DLD1 (cell line): ENCODE measurements at regions not wholly inside any gene's neighbourhood (a gene's known extent, or its start where the extent isn't known, plus 50 kb on each side); places are given as distances from the start of the nearest gene placed in this dataset.
"Not testable (repeated sequence)": the region's sequence is repeated elsewhere in the genome, so short reads cannot be mapped to it uniquely, and the experiment has no call there.

Experiments used
- in situ Hi-C: cut with HindIII; loops from 2 replicates; pipeline ENCODE4 v1.10.0; 2017; ENCODE audit warnings: low sequenced_read_pairs

DNA sequence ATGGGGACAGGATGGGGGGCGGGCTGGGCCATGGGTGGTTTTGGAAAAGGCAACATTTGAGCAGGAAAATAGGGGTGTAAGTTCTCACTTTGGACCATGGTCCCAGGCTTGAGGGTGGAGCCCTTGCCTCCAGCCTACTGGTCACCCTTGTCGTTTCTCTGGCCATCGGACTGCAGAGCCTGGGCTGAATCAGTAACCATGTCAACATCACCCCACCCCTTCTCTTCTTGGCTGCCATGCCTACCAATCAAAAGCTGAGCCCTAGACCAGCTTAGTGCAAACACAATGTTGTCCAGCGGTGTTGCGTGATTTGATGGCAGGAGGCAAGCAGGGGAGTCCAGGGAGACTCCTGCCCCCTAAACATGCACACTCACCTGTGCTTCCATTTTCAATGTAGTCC is 231.0 kb upstream of the KAZN start:
- in situ Hi-C loops: no loop called here

DNA sequence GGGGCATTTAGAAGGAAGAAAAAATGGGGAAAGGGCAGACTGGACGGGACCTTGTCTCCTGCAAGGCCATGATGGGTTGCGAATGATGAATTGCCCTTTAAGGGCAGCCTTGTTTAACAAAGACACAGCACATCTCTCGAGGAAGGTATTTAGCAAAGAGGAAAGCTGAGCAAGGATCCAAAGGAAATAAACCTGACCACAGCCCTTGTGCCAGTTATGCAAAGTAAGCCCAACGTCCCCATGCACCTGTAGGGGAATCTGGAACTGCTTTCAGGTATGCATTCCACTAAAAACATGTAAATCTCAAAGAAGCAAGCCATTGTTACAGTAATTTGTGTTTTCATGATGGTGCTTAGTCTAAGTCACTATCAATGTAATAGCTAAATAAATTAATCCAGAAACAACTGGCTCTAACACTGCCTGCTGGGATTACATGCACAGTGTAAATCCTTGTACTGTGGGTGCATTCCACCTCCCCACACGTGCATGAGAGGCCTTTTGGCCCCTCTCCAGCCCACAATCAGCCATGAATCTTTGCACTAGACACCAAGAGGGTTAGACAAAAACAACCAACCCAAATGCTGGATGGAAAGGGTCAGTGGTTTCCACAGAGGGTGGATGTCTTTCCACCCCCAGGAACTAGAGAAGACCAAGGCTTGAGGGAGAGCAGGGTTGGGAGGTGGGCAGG is 228.8 kb upstream of the KAZN start:
- in situ Hi-C loops: no loop called here

DNA sequence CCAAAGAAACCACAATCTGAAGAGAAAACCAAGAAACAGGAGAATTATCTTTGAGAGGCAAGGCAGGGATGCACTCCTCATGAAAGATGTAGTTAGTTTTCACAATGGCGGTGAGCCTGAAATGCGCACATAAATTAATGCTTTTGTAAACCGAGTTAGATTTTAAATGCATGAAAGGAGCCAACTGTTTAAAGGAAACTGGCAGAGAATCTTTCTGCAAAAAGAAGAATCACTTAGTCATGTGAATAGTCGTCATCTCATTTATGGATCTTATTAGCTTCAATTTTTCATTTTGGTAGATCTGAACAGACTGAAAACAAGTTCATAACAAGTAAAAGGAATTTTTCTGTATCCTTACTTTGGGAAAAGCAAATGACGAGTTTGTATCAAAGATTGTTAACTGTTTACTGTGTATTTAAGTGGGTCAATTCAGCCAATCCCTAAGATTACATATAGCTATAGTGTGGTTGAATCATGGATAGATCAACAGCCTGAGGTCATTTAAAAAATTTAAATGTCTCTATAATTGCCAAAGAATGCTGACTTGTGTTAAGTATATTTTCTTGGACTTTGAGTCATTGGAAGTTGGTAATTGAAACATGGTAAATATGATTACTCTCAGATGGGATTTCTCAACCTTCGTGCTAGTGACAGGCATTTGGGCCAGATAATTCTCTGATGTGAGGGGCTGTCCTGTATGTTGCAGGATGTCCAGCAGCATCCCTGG is 226.6 kb upstream of the KAZN start:
- in situ Hi-C loops: no loop called here

DNA sequence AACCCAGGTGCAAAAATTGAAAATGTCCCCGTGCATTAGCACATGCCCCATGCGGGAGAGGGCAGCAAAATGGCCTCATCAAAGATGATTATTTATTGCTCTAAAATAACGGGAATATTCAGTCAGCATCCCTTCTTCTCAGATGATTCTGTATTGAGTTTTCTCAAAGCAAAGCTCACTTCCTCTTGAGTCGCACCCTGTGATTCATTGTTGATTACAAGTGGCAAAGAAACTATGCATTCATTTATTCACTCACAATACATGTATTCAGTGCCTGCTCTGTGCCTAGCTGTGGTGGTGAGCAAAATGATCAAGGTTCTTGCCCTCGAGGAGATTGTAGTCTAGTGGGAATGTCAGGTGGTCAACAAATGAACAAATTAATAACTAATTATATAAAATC is 226.0 kb upstream of the KAZN start:
- in situ Hi-C loops: no loop called here

DNA sequence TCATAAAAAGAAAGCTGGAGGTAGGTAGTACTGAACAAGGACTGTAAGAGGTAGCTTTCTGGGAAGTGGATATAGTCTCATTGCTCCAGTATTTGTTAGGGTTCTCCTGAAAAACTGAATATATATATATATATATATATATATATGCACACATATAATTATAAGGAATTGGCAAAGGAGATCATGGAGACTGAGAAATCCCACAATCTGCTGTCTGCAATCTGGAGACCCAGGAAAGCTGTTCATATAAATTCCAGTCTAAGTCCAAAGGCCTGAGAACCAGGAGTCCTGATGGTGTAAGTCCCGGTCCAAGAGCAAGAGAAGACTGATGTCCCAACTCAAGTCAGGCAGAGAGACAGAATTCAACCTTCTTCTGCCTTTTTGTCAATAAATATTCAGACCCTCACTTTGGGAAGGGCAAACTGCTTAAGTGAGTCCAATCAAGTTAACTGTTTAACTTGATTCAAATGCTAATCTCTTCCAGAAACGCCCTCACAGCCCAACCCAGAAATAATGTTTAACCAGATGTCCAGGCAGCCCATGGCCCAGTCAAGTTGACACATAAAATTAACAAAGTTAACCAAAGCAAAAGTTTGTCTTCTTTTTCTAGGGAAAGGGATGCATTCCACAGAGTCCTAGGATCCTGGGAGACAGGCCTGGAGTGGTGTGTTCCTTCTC is 225.3 kb upstream of the KAZN start:
- in situ Hi-C loops: no loop called here

DNA sequence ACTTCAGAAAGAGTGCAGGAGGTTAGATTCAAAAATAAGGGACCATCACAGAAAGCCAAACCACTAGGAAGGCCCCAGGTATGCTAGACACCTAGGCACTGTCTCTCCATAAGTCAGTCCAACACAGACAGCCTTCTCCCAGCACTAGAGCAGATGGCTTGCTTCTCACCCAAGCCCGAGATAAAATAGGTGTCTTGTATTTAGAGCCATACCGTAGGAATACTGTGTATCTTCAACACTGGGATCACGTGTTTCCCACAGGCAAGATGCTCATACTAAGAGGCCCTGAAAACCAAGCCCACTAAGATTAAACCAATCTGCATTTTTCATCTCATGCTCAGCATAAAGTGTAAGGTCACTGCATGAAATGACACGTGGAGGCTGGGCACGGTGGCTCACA is 223.3 kb upstream of the KAZN start:
- in situ Hi-C loops: no loop called here

DNA sequence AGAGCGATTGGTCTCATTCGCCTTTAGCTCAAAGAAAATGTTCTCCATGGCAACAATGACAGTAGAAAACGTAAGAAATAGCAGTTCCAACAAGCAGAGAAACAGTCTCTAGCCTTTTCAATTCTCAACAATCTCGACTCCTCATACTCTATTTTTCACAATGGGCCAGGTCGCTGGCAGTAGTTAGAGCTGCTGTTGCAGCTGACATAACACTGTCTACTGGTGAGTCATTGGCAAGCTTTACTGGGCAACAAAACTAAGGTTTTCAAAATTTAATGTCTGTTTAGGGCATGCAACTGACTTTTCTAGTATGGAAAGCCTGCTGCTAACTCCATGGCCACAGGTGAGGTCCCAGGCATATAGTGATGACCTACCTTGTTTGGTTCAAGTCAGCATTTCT is 221.1 kb upstream of the KAZN start:
- in situ Hi-C loops: no loop called here

DNA sequence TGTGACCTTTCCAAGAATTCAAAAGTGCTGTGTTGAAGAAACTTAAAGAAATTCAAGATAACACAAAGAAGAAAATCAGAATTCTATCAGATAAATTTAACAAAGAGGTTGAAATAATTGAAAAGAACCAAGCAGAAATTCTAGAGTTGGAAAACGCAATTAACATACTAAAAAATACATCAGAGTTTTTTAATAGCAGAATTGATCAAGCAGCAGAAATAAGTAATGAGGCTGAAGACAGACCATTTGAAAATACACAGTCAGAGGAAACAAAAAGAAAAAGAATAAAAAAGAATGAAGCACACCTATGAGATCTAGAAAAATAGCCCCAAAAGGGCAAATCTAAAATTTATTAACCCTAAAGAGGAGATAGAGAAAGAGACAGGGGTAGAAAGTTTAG is 218.1 kb upstream of the KAZN start:
- in situ Hi-C loops: no loop called here

DNA sequence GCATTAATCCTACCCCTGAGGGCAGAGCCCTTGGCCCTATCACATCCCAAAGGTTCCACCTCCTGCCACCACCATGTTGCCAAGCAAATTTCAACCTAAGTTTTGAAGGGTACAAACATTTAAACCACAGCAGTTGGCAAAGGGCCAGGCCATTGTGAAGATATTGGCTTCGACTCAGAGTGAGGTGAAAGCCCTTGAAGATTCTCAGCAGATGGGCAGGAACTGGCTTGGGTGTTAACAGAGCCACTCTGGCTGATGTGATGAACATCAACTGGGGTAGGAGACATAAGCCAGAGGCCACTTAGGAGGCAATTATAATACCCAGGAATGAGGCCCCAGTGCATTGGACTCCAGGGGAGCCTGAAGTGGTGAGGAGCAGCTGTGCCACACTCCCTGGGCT is 207.7 kb upstream of the KAZN start:
- in situ Hi-C loops: no loop called here

DNA sequence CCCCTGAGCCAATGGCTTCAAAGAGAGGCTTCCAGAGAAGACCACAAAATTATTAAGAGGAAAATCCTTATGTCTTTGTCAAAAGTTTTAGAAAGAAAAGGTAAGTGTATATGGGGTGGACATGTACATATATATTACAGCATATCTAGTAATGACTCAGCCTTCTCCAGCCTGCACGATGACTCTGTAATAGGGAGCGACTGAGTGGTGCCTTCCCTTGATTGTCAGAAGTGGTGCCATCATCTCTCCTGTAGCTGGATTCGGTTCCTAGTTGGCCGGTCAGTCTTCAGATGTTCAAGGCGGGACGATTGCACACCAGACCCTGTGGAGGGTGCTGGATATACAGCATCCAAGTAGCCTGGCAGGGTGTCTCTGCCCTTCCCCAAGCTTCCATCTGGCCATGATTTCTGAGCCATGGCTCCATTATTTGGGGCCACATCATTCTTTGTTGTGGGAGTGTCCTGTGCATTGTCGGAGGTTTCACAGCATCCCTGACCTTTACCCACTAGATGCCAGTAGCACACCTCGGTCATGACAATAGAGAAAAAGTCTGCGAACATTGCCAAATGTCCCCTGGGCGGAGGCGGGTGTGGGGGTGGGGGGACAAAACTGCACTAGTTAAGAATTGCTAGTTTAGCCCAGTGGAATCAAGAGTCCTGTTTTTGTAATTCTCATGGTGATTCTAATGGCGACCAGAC is 206.2 kb upstream of the KAZN start:
- in situ Hi-C loops: no loop called here

DNA sequence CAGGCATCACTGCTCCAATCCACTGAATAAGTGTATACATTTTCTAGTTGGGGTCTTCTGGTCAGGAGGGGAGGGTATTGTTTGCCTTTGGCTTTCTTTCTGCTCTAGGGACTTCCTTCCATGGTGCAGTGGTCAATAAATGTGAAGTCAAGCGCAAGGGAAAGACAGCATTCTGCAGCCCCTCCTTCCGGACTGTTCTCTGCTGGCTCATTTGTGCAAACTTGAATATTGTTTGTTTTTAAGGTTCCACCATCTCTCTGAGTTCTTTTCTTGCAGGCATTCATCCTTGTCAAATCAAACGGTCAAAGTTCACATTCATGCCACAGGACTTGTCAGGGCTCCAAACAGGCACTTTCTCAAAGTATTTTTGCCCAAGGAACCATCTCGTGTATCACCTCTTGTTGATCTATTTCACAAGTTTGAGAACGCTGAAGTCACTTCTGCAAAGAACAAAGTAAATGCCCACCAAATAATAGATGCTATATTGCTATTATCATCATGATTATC is 205.6 kb upstream of the KAZN start:
- in situ Hi-C loops: no loop called here

DNA sequence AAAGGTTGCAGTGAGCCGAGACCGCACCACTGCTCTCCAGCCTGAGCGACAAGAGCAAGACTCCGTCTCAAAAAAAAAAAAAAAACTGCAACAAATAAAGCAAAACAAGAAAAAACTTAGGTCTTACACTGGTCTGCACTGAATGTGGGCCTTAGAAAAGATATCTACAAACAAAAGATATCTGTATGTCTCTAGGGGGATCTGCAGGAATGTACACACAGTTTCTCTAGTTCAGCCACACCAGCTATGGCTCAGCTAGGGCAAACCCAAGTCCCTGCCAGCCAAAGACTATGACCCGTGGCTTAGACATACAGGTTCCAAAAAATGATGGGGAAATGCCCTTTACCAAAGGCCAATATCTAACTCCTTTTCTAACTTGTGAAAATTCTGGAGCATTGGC is 202.4 kb upstream of the KAZN start:
- in situ Hi-C loops: no loop called here

DNA sequence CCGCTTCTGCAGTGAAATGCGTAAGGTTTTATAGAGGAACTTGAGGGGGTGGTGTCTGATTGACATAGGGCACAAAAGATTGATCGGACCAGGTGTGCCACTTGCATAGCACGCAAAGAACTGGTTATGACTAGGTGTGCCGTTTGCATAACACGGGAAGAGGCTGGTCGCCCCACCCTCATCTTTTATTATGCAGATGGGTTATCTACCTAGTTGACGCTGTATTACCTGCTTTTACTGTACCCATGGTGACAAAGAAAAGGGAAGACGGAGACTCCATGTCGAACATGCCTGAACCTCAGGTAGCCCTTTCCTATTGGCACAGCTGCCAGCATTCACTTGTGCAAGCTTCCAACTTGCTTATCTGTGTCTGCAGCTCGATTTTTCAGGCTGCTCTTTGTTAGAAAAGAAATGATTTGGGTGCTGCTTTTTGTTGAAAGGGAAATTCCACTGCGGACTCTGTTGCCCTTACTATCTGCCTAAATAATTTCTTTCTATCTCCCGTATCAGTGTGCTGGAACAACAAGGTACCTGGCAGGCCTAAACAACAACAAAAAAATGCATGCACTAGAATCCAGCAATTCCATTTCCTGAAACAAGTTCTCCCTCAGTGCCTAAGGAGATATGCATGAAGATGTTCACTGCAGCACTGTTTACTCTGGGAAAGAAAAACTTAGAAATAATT is 194.4 kb upstream of the KAZN start:
- in situ Hi-C loops: no loop called here

DNA sequence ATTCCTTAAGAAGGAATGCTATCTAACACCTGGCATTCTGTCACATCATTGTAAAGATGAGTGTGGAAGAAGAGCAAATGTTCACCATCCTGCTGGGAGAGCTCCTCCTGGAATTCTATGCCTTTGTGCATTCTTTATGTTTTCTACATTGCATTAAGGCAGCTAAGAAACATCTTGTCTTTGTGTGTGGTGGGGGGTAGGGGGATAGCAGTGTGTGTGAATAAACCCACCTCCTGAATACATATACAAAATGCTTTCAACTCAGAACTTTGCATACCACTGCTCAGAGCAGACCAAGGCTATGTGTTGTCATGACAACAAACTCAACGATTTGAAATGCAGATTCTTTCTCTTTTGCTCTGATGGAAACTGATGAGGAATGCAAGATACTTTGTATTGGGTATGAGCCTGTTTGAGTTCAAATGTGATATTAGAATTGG is 193.6 kb upstream of the KAZN start:
- in situ Hi-C loops: no loop called here

DNA sequence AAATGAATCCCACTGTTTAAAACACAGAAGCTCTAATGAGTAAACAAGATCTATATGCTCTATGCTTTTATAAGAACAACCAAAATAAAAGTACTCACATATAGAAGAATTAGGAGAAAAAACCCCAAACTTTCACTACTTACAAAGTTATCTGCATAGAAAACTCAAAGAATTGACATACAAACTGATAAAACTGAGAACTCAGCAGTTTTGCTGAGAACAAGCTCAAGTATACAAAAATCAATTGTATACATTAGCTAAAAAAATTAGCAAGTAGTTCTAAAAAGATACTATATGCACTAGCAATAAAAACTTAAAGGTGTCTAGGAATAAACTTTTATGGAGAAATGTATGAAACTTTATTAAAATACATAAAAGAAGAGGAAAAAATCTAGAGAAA is 186.2 kb upstream of the KAZN start:
- in situ Hi-C loops: no loop called here

DNA sequence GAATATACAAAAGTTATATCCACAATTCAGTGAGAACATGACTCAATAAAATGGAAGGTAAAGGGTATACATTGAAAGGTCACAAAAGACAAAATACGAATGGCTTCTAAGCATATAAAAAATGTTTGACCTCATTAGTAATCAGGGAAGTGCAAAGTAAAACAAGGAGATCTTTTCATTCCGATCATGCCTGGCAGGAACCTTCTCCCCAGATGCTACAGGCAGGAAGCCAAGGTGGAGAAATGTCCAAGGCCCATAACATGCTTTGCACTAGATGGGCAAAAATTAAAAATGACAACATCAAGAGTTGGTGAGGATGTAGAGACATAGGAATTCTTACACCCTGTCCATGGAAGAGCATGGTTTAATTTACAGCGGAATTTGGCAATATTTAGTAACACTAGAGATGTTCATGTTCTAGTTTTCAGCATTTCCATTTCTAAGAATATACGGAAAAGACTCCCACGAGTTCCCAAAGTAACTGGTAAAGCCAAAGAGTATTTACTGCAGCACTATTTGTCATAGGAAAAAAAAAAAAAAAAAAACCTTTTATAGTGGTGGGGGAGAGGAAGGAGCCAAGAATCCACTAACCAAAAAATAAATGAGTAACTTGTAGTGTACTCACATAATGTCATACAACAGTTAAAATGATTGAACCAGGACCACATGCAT is 184.5 kb upstream of the KAZN start:
- in situ Hi-C loops: no loop called here

DNA sequence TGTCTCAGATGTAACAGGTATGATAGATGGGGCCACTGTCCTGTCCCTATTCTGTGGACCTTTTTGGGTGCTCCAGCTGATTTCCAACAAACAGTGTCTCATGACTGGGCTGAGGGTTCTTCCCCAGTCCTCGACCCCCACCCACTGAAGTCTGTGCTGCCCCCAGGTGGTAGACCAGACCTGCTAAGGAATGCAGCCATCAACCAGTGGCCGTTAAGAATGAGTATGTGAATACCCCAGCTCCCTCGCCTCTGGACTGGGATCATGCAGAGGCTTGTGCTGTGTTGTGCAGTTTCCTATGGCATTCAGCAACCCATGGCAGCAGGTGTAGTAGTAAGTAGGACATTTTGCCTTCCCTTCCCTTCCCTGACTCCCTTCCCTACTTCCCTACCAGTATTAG is 183.1 kb upstream of the KAZN start:
- in situ Hi-C loops: no loop called here

DNA sequence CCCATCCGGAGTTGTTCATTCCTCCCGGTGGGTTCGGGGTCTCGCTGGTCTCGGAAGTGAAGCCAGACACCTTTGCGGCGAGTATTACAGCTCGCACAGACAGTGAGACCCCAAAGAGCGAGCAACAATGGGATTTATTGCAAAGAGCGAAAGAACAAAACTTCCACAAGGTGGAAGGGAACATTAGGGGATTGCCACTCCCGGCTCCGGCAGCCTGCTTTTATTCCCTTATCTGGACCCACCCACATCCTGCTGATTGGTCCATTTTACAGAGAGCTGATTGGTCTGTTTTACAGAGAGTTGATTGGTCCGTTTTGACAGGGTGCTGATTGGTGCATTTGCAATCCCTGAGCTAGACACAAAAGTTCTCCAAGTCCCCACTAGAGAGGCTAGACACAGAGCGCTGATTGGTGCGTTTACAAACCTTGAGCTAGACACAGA is 178.7 kb upstream of the KAZN start:
- in situ Hi-C loops: not testable (repeated sequence)

DNA sequence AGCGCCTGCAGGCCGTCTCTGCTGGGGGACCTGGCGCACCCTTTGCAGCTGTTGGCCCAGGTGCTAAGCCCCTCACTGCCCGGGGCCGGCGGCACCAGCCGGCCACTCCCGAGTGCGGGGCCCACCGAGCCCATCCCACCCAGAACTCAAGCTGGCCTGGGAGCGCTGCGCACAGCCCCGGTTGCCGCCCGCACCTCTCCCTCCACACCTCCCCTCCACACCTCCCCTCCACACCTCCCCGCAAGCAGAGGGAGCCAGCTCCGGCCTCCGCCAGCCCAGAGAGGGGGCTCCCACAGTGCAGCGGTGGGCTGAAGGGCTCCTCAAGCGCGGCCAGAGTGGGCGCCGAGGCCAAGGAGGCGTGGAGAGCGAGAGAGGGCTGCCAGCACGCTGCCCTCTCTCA is 177.8 kb upstream of the KAZN start:
- in situ Hi-C loops: no loop called here

DNA sequence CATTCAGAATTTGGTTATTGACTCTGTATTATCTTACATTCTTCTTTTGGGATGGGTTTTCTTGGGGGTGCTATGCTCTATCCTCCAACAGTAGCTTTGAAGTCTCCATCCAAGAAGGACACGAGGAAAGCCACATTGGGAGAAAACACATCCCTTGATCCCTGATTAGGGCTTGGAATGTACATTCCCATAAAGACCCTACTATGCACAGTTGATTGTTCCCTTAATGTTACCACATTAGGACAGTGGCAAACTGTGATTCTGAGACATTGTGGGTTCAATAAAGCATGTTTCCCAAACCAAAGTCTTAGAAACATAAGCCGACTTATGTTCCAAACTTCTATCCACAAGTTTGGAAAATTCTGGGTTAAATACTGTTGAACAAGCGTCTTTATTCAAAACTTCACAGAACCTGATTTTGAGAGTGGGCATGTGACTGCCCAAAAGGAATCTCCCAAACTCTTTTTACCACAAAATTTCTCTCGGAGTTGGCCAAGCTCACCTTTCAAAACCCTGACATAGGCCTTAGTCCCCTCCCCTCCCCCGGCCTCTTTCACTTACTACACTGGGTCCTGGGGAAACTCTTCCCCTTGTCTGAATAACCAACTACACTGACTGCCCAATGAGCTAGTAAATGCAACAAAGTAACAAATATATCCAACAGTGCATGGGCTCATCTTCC is 177.0 kb upstream of the KAZN start:
- in situ Hi-C loops: no loop called here
